CD4-positive, alpha-beta T cell (primary cell): ENCODE measurements at regions not wholly inside any gene's neighbourhood (a gene's known extent, or its start where the extent isn't known, plus 50 kb on each side); places are given as distances from the start of the nearest gene placed in this dataset.

Source experiments
- ATAC-seq: fragments of 200-7000 bp; cut with Tn5 transposase; one replicate; pipeline ENCODE4 v1.10.0; 2022; ENCODE audit warnings: mild to moderate bottlenecking; ENCODE audit not compliant: poor library complexity
- CTCF ChIA-PET: fragments of 350-600 bp; sonication (Branson Sonifier 250); formaldehyde crosslinking; loops from one replicate; lab custom pipeline; 2021; ENCODE audit warnings: antibody characterized with exemption, inconsistent platforms; lab: Charles Lee
- POLR2A ChIA-PET: fragments of 350-600 bp; sonication (Branson Sonifier 250); formaldehyde crosslinking; loops from one replicate; lab custom pipeline; 2021; ENCODE audit warnings: antibody characterized with exemption, inconsistent platforms; lab: Charles Lee
- DNase-seq, 14 experiments: peaks; one replicate each; pipeline ENCODE4 v3.0.0-alpha.2; 2013 to 2020; ENCODE audit warnings: mixed read lengths in 2 of 14
- H3K27ac ChIP-seq, 2 donors: one replicate each; pipeline versions ENCODE4 v1.5.1 to v1.7.0; 2013; ENCODE audit warnings: low read length in 2 of 2, low read depth in 1 of 2, mild to moderate bottlenecking in 1 of 2
- H3K27me3 ChIP-seq, 2 experiments: 1 replicate in 1 of 2; 2 replicates in 1 of 2; pipeline versions ENCODE4 v1.6.1 to v1.7.0; 2013; ENCODE audit warnings: low read length in 2 of 2, control low read depth in 1 of 2, mild to moderate bottlenecking in 1 of 2, moderate library complexity in 1 of 2; ENCODE audit not compliant: insufficient read depth in 2 of 2, control insufficient read depth in 1 of 2
- H3K36me3 ChIP-seq: one replicate; pipeline ENCODE4 v1.6.1; 2013; ENCODE audit warnings: low read length, control low read depth; ENCODE audit not compliant: insufficient read depth
- H3K4me1 ChIP-seq: one replicate; pipeline ENCODE4 v1.6.1; 2013; ENCODE audit warnings: low read length, control low read depth; ENCODE audit not compliant: insufficient read depth
- H3K4me3 ChIP-seq: one replicate; pipeline ENCODE4 v1.5.1; 2013; ENCODE audit warnings: mild to moderate bottlenecking, low read length, moderate library complexity
- H3K9me3 ChIP-seq, 2 experiments: 1 replicate in 1 of 2; 2 replicates in 1 of 2; pipeline versions ENCODE4 v1.6.1 to v1.7.0; 2013; ENCODE audit warnings: low read length in 2 of 2, mild to moderate bottlenecking in 2 of 2, control low read depth in 1 of 2, moderate library complexity in 1 of 2; ENCODE audit not compliant: control insufficient read depth in 1 of 2, insufficient read depth in 1 of 2
- H3K27ac Mint-ChIP-seq: one replicate; pipeline ENCODE4 v1.8.0; 2020; ENCODE audit warnings: mixed read lengths
- H3K27me3 Mint-ChIP-seq: one replicate; pipeline ENCODE4 v1.8.0; 2021; ENCODE audit warnings: mixed read lengths
- H3K36me3 Mint-ChIP-seq: one replicate; pipeline ENCODE4 v1.8.0; 2021; ENCODE audit warnings: low read depth, mixed read lengths
- H3K4me1 Mint-ChIP-seq: one replicate; pipeline ENCODE4 v1.8.0; 2021; ENCODE audit warnings: low read depth, mixed read lengths
- H3K4me3 Mint-ChIP-seq: one replicate; pipeline ENCODE4 v1.8.0; 2020; ENCODE audit warnings: mild to moderate bottlenecking, mixed read lengths
- H3K9me3 Mint-ChIP-seq: one replicate; pipeline ENCODE4 v1.8.0; 2020; ENCODE audit warnings: mixed read lengths
- CTCF ChIP-seq: fragments of 200-600 bp; IDR thresholded peaks from one replicate; pipeline ENCODE4 v1.8.0; 2022; ENCODE audit warnings: antibody characterized with exemption, mild to moderate bottlenecking
- intact Hi-C, 2 experiments: fragments of 100-400 bp; cut with DNase I in 1 of 2; cut with micrococcal nuclease in 1 of 2; formaldehyde crosslinking; loops; one replicate each; pipeline versions ENCODE4 v1.15.1 to v1.9.0; 2023 to 2025; cut with DNase I, micrococcal nuclease

DNA sequence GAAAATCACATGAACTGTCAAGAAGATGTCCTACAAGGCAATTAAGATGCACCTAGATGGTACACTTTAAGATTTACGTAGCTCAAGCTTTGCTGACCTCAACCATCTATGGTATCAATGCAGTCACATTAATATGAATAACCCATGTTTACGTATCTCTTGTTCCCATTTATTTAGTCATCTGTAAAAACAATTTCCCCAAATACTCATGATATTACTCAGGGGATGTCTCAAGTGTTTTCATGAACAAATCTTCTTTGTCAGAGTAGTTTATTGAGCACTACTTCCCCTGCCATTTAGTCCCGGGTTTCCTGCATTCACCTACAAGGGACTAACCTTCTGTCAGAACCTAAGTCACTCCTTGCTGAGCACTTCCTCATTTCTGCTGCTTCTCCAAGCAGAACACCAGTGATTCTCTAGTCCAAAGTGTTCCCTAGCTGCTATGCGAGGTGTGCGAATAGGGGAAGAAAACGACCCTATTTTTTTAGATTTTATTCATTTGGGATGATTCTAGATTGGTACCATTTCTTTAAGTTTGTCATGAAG lies 554.3 kb upstream of the LRRC4C start:
- no peaks in the 10 kb centered on the region for H3K27me3 Mint-ChIP-seq
- no peak overlapping the region for H3K4me3 Mint-ChIP-seq
- no peak for TF ChIP-seq CTCF
- no peaks in the 10 kb centered on the region for H3K36me3 Mint-ChIP-seq
- ChIA-PET CTCF (no interaction called here), POLR2A (no interaction called here)
- no peaks in the 10 kb centered on the region for H3K4me1 Mint-ChIP-seq
- H3K27ac Mint-ChIP-seq: no peak overlapping the region
- DNase-seq (no peak), ATAC-seq (no peak)
- Histone ChIP-seq H3K27ac (no peak overlapping the region), H3K36me3 (no peaks in the 10 kb centered on the region), H3K4me1 (no peaks in the 10 kb centered on the region), H3K27me3 (no peaks in the 10 kb centered on the region), H3K4me3 (no peak overlapping the region), H3K9me3 (peaks cover 0 to 3% of the 10 kb centered on the region in 2 experiments)
- peaks cover 18% of the 10 kb centered on the region for H3K9me3 Mint-ChIP-seq
- intact Hi-C loops: no loop called here

GRCh38 chr11:42021911-42022310 lies 562.5 kb upstream of the LRRC4C start:
- H3K36me3 ChIP-seq: no peaks in the 10 kb centered on the region
- H3K9me3 ChIP-seq: peaks cover 0 to 9% of the 10 kb centered on the region in 2 experiments
- Mint-ChIP-seq H3K27me3 (no peaks in the 10 kb centered on the region), H3K9me3 (peaks cover 18% of the 10 kb centered on the region), H3K36me3 (no peaks in the 10 kb centered on the region), H3K27ac (no peak overlapping the region), H3K4me3 (no peak overlapping the region), H3K4me1 (no peaks in the 10 kb centered on the region)
- H3K27ac ChIP-seq: no peak overlapping the region
- no peak overlapping the region for H3K4me3 ChIP-seq
- ChIA-PET POLR2A (no interaction called here), CTCF (no interaction called here)
- intact Hi-C loops: no loop called here
- DNase-seq (no peak), ATAC-seq (no peak)
- no peaks in the 10 kb centered on the region for H3K27me3 ChIP-seq
- no peak for TF ChIP-seq CTCF
- H3K4me1 ChIP-seq: no peaks in the 10 kb centered on the region

- Mint-ChIP-seq H3K36me3 (no peaks in the 10 kb centered on the region), H3K27me3 (no peaks in the 10 kb centered on the region), H3K4me1 (no peaks in the 10 kb centered on the region), H3K4me3 (no peak overlapping the region), H3K27ac (no peak overlapping the region), H3K9me3 (peaks cover 13% of the 10 kb centered on the region)
- no peak for TF ChIP-seq CTCF
- Histone ChIP-seq H3K9me3 (peaks cover 0 to 7% of the 10 kb centered on the region in 2 experiments), H3K27me3 (no peaks in the 10 kb centered on the region), H3K27ac (no peak overlapping the region), H3K4me1 (no peaks in the 10 kb centered on the region), H3K4me3 (no peak overlapping the region), H3K36me3 (no peaks in the 10 kb centered on the region)
- intact Hi-C loops: no loop called here
- ChIA-PET CTCF (no interaction called here), POLR2A (no interaction called here)
- DNase-seq (no peak), ATAC-seq (no peak)
These were observed 563.8 kb upstream of the LRRC4C start for GRCh38 chr11:42023267-42023666.
